OCI-LY1 (cell line): ENCODE measurements at regions not wholly inside any gene's neighbourhood (a gene's known extent, or its start where the extent isn't known, plus 50 kb on each side); places are given as distances from the start of the nearest gene placed in this dataset.

Experiments
- H2AFZ ChIP-seq: fragments of 200-600 bp; sonication (generic), shearing (Covaris generic); 2 replicates; pipeline ENCODE4 v1.6.0; 2014; ENCODE audit warnings: antibody characterized with exemption, mild to moderate bottlenecking, low read length
- H3F3A ChIP-seq: fragments of 200-600 bp; sonication (generic), shearing (Covaris generic); 2 replicates; pipeline ENCODE4 v1.6.0; 2014; ENCODE audit warnings: mild to moderate bottlenecking, antibody characterized with exemption, low read length, moderate library complexity; ENCODE audit not compliant: insufficient read depth
- H3K27ac ChIP-seq: fragments of 200-600 bp; sonication (generic); 2 replicates; pipeline ENCODE4 v1.5.1; 2014; ENCODE audit warnings: low read length, mixed run types, mild to moderate bottlenecking, low read depth; ENCODE audit not compliant: poor library complexity, severe bottlenecking
- H3K27me3 ChIP-seq: fragments of 200-600 bp; sonication (generic); 2 replicates; pipeline ENCODE4 v1.6.0; 2014; ENCODE audit warnings: antibody characterized with exemption, mild to moderate bottlenecking, low read length, moderate library complexity; ENCODE audit not compliant: insufficient read depth
- H3K36me3 ChIP-seq: fragments of 200-600 bp; sonication (generic); 2 replicates; pipeline ENCODE4 v1.6.1; 2014; ENCODE audit warnings: mild to moderate bottlenecking, antibody characterized with exemption, low read length, moderate library complexity, mixed read lengths; ENCODE audit not compliant: insufficient read depth
- H3K4me1 ChIP-seq: fragments of 200-600 bp; sonication (generic); 2 replicates; pipeline ENCODE4 v1.5.1; 2014; ENCODE audit warnings: mild to moderate bottlenecking, low read length, moderate library complexity; ENCODE audit not compliant: insufficient read depth, severe bottlenecking
- H3K4me2 ChIP-seq: fragments of 200-600 bp; sonication (generic), shearing (Covaris generic); 2 replicates; pipeline ENCODE4 v1.6.1; 2014; ENCODE audit warnings: low read length
- H3K4me3 ChIP-seq: fragments of 200-600 bp; sonication (generic); 2 replicates; pipeline ENCODE4 v1.5.1; 2014; ENCODE audit warnings: low read length, low read depth, mild to moderate bottlenecking, mixed read lengths; ENCODE audit not compliant: poor library complexity, severe bottlenecking
- H3K79me2 ChIP-seq: fragments of 200-600 bp; shearing (Covaris generic); 2 replicates; pipeline ENCODE4 v1.6.1; 2016; ENCODE audit warnings: mixed run types, low read length, mixed read lengths; ENCODE audit not compliant: insufficient read depth
- H3K9ac ChIP-seq: fragments of 200-600 bp; sonication (generic), shearing (Covaris generic); 2 replicates; pipeline ENCODE4 v1.6.1; 2014; ENCODE audit warnings: mild to moderate bottlenecking, low read length, mixed read lengths
- H3K9me2 ChIP-seq: fragments of 200-600 bp; sonication (generic), shearing (Covaris generic); 2 replicates; pipeline ENCODE4 v1.6.1; 2014; ENCODE audit warnings: low read depth, mild to moderate bottlenecking, low read length, mixed read lengths
- H3K9me3 ChIP-seq: fragments of 200-600 bp; shearing (Covaris generic); 2 replicates; pipeline ENCODE4 v1.6.1; 2014; ENCODE audit warnings: low read length, mixed read lengths
- H4K20me1 ChIP-seq: fragments of 200-600 bp; sonication (generic), shearing (Covaris generic); 2 replicates; pipeline ENCODE4 v1.6.0; 2016; ENCODE audit warnings: mild to moderate bottlenecking, low read length; ENCODE audit not compliant: insufficient read depth
- EZH2 ChIP-seq: fragments of 200-600 bp; sonication (generic), shearing (Covaris generic); IDR thresholded peaks from 2 replicates; pipeline ENCODE4 v1.8.0; 2017; ENCODE audit warnings: borderline replicate concordance, mixed run types, mild to moderate bottlenecking, antibody characterized with exemption, low read length, moderate library complexity, mixed read lengths
- TF ChIP-seq, protein P1 (sequence below): fragments of 200-600 bp; sonication (generic), shearing (Covaris generic); IDR thresholded peaks from 2 replicates; pipeline ENCODE4 v1.5.1; 2017; ENCODE audit warnings: mild to moderate bottlenecking, antibody characterized with exemption, low read length, moderate library complexity, mixed read lengths

DNA sequence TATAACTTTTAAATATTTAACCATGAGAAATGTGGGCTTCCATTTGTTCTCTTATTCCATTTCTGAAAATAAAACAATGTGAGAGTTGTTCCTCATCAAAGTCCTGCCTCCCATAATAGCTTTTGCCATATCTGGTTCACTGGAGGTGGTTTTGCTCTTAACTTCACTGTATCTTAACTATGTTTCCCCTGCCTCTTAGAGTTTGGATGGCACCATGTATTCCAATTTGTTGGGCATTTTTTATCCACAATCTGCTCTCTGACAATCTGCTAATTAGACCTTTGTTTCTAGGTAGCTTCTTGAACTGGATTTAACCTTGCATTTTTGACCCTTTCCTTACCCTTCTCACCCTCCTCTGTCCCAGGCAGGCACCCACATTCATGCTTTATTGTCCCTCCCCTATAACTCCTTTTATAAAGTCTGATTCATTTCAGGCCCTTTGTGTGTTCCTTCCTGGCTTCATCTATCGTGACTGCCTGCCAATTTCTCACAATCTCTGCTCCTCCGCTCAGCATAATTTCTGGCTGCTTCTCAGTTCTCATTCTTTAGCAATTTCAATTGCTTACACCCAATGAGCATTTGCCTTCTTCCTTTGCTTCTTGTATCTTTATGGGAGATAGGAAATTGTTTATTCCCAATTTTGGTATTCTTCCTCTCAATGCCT lies 144.2 kb upstream of the ARHGEF26 start:
- Histone ChIP-seq H3K4me2 (no peak overlapping the region), H3K79me2 (no peaks in the 10 kb centered on the region), H2AFZ (no peak overlapping the region), H4K20me1 (no peaks in the 10 kb centered on the region), H3K27ac (no peak overlapping the region), H3F3A (no peaks in the 10 kb centered on the region), H3K4me1 (no peaks in the 10 kb centered on the region), H3K4me3 (no peak overlapping the region), H3K27me3 (no peaks in the 10 kb centered on the region), H3K9me2 (no peaks in the 10 kb centered on the region), H3K36me3 (no peaks in the 10 kb centered on the region), H3K9ac (no peak overlapping the region), H3K9me3 (no peaks in the 10 kb centered on the region)
- TF ChIP-seq, protein P1, sequence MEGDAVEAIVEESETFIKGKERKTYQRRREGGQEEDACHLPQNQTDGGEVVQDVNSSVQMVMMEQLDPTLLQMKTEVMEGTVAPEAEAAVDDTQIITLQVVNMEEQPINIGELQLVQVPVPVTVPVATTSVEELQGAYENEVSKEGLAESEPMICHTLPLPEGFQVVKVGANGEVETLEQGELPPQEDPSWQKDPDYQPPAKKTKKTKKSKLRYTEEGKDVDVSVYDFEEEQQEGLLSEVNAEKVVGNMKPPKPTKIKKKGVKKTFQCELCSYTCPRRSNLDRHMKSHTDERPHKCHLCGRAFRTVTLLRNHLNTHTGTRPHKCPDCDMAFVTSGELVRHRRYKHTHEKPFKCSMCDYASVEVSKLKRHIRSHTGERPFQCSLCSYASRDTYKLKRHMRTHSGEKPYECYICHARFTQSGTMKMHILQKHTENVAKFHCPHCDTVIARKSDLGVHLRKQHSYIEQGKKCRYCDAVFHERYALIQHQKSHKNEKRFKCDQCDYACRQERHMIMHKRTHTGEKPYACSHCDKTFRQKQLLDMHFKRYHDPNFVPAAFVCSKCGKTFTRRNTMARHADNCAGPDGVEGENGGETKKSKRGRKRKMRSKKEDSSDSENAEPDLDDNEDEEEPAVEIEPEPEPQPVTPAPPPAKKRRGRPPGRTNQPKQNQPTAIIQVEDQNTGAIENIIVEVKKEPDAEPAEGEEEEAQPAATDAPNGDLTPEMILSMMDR = no peak
- no peak for TF ChIP-seq EZH2

DNA sequence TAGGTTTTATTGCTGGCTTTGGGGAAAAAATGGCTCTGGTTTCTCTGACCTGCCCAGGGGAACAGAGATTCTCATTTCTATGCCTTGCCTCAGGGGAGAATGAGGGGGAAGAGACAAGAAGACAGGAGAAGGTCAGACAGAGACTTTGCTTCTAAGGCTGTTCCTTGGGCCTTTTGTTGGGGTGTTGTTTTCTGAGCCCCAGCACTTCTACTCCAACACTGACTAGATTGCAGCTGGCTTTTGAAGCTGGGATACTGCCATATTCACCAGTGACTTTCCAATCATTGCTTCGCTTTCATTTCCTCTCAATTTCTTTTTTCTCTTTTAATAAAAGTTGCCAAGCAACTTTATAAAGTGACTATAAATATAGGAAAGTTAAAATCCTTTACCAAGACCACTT lies 143.2 kb upstream of the ARHGEF26 start:
- Histone ChIP-seq H3K36me3 (no peaks in the 10 kb centered on the region), H2AFZ (no peak overlapping the region), H3K27me3 (no peaks in the 10 kb centered on the region), H3K4me2 (no peak overlapping the region), H3K4me1 (no peaks in the 10 kb centered on the region), H3K9ac (no peak overlapping the region), H4K20me1 (no peaks in the 10 kb centered on the region), H3K4me3 (no peak overlapping the region), H3K79me2 (no peaks in the 10 kb centered on the region), H3F3A (no peaks in the 10 kb centered on the region), H3K9me3 (no peaks in the 10 kb centered on the region), H3K27ac (no peak overlapping the region), H3K9me2 (no peaks in the 10 kb centered on the region)
- TF ChIP-seq EZH2 = no peak
- TF ChIP-seq, protein P1 = no peak

DNA sequence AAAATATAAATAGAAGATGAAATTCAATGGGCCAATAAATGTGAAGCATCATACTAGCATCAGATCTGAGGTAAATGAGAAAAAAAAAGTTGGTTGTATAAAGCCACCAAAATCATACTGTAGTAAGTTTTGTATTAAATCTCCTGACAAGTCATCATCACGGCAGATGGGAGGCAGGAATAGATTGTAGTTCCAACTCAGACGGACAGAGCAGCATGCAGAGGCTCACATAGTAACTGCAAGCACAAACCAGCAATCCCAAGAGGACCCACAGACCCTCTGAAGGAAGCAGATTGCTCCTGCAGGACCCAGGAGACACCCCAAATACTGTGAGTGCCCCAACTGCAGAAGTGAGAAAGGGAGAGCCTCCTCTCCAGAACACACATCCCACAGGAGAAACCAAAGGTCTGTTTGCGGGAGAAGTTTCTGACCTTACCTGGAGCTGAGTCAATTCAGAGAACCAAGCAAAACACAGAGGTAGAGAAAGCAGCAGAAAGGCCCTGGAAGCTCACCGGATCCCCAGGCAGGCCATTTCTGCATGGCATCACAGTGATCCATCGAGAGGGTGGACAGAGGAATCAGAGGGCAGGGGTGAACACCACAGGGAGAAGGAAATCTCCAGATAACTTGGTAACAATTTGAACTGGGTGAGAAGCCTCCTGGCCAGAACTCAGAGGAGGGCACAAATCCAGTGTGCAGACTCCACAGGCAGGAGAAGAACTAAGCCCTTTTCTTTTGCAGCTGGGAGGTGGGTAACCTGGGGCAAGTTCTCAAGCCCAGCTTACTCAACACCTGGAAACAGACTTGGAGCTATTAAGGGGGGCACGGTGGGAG lies 141.6 kb upstream of the ARHGEF26 start:
- Histone ChIP-seq H3K27ac (no peak overlapping the region), H3K9me3 (no peaks in the 10 kb centered on the region), H2AFZ (no peak overlapping the region), H3K79me2 (no peaks in the 10 kb centered on the region), H4K20me1 (no peaks in the 10 kb centered on the region), H3K9me2 (no peaks in the 10 kb centered on the region), H3F3A (no peaks in the 10 kb centered on the region), H3K36me3 (no peaks in the 10 kb centered on the region), H3K4me3 (no peak overlapping the region), H3K4me2 (no peak overlapping the region), H3K9ac (no peak overlapping the region), H3K27me3 (no peaks in the 10 kb centered on the region), H3K4me1 (no peaks in the 10 kb centered on the region)
- no peak for TF ChIP-seq EZH2
- TF ChIP-seq, protein P1 = no peak
